Stimulated activated CD4-positive, alpha-beta T cell treated with anti-CD3 and anti-CD28 coated beads, Interleukin-1b, Interleukin-23, amount 100 ng/mL, for 1 hour (primary cell): ENCODE measurements at regions not wholly inside any gene's neighbourhood (a gene's known extent, or its start where the extent isn't known, plus 50 kb on each side); places are given as distances from the start of the nearest gene placed in this dataset.
"Not testable (repeated sequence)": the region's sequence is repeated elsewhere in the genome, so short reads cannot be mapped to it uniquely, and the experiment has no call there.

Source experiments
- DNase-seq, 2 donors: peaks; one replicate each; pipeline ENCODE4 v3.0.0-alpha.2; 2020; ENCODE audit warnings: low read depth in 2 of 2

GRCh38 chr7:65510187-65510538 is 136.5 kb downstream of the ZNF92 start:
- DNase-seq = not testable (repeated sequence)

GRCh38 chr7:65519751-65520150 is 146.1 kb downstream of the ZNF92 start:
- not testable (repeated sequence) for DNase-seq

GRCh38 chr7:65545465-65546161 is 172.0 kb downstream of the ZNF92 start:
- not testable (repeated sequence) for DNase-seq

- DNase-seq = not testable (repeated sequence)
Observed at GRCh38 chr7:65549589-65550443, 176.2 kb downstream of the ZNF92 start.

DNA sequence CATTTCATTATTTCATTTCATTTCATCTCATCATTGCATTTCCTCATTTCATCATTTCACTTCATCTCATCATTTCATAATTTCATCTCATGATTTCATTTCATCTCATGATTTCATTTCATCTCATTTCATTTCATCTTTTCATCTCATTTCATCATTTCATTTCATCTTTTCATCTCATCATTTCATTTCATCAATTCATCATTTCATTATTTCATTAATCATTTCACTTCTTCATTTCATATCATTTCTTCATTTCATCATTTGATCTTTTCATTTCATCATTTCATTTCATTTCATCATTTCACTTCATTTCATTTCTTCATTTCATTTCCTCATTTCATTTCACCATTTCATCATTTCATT is 176.8 kb downstream of the ZNF92 start:
- DNase-seq = not testable (repeated sequence)

DNA sequence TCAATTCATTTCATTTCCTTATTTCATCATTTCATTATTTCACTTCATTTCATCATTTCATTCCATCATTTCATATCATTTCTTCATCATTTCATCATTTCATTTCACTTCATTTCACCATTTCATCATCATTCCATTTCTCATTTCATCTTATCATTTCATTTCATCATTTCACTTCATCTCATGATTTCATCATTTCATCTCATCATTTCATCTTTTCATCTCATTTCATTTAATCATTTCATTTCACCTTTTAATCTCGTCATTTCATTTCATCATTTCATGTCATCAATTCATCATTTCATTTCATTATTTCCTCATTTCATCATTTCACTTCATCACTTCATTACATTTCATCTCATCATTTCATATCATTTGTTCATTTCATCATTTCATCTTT is 177.4 kb downstream of the ZNF92 start:
- DNase-seq = not testable (repeated sequence)

DNA sequence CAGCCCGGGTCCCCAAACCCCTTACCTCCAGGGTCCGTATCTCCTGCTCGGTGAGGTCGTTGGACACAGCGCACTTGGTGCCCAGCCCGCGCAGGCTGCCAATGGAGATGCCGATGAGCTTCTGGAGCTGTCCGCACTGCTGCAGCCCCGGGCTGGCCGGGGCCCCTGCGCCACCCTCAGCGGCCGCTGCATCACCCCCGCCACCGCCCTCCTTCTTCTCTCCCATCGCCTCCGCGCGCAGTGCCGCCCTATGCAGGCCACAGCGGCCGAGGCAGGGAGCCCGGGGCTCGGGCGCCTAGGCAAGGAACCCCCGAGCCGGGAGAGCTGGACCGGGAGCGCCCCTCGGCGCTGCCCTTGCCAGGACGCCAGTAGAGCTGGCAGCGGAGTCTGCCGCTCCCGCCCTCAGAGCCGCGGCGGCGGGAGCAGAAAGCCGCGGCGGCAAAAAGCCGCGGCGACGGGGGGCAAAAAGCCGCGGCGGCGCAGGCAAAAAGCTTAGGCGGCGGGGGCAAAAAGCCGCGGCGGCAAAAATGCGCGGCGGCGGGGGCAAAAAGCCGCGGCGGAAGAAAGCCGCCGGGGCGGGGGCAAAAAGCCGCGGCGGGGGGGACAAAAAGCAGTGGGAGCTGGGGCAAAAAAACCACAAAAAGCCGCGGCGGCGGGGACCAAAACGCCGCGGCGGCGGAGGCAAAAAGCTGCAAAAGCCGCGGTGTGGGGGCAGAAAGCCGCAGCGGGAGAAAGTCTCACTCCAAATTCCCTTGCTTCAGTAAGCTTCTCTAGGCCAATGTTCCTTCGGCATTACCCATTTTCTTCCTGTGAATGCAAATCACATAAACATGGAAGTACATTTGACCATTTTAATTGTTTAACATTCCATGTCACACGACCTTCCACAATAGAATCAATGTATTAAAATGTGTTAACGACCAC is 181.2 kb downstream of the ZNF92 start:
- not testable (repeated sequence) for DNase-seq

- DNase-seq = not testable (repeated sequence)
Observed at GRCh38 chr7:65558584-65558983, 184.9 kb downstream of the ZNF92 start.

DNA sequence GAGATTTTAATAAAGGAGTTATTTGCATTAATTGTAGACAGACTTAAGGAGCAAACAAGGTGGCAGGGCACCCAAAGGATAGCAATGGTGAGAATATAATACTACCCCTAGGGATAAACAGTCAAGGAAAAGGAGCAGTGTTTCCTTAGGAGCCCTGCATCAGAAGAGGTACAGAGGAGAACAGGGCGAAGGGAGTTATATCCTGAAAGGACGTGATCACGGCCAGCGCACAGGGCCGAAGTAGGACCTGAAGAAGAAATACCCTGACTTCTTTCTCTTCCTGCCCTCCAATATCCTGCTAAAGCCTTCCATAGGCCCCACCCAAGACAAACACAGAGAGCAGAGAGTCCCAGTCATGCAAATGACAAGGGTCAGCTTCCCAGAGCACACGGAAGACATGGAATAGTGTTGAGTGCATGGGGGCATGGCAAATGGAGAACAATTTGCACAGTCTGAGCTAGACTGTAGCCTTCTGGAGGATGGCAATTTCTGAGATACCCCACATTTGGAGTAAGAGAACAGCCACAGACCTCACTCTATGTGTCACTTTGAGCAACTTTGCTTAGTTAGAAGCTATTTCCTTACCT is 188.2 kb downstream of the ZNF92 start:
- DNase-seq = not testable (repeated sequence)

DNA sequence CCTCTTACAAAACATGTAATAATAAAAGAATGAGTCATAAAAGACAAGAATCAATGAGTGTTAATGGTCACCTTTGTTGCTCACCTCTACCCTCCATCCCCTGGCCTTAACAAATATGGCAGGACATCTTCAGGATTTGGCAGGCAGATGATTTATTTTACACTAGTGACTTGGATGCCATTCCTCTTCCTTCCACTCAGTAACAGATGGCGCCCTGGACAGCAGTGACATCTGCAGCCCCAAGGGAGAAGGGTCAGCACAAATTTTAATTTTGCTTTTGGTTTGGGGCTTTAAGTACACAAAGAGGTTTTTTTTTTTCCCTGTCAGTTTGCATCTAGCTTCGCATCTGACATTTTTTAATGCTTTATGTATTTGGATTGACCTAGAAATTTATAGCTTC is 188.9 kb downstream of the ZNF92 start:
- DNase-seq = not testable (repeated sequence)

DNA sequence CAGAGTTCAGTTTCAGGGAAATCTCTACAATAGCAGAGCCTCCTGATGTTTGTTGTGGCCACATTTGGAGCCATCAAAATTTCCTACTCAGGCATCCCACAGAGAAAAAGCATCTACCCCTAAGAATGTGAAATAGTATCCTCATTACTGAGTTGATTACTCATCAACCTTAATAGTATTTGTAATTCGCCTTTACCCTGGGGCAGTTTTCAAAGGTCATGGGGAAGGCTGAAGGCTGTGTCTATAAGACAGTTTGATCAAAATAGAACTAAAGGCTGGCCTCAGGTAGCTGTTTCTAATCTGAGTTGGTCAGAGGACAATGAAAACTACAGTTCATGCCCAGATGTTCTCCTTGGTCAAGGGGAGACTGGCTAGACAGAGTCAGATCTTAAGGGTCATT is 189.7 kb downstream of the ZNF92 start:
- not testable (repeated sequence) for DNase-seq

- DNase-seq = not testable (repeated sequence)
Observed at GRCh38 chr7:65568226-65568625, 194.6 kb downstream of the ZNF92 start.

DNA sequence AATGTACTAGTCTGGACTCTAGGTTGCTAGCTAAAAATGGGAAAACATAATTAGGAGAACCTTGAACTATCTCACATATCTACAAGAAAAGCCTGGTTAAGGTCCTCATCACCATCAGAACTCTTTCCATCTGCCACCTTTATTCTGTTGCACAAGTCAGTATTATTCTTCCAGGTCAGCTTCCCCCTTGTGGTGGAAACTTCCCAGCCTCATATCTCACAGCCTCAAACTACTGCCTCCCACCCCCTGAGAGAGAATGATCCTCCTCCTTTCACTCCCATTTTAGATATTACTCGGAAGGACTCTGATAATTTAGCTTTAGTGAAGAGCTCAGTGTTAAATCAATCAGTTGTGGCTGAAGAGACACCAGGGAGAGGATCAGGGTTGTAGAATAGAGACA is 197.3 kb downstream of the ZNF92 start:
- DNase-seq = not testable (repeated sequence)

DNA sequence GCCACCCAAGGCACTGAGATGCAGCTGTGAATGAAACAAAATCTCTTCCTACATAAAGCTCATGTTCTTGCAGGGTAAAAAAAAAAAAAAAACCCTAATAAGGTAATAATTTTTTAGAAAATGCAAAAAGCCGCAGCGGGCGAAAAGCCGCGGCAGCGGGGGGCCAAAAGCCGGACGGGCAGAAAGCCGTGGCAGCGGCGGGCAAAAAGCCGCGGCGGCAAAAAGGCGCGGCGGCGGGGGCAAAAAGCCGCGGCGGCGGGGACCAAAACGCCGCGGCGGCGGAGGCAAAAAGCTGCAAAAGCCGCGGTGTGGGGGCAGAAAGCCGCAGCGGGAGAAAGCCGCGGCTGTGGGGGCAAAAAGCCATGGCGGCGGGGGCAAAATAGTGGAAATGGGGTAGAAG is 198.9 kb downstream of the ZNF92 start:
- not testable (repeated sequence) for DNase-seq

DNA sequence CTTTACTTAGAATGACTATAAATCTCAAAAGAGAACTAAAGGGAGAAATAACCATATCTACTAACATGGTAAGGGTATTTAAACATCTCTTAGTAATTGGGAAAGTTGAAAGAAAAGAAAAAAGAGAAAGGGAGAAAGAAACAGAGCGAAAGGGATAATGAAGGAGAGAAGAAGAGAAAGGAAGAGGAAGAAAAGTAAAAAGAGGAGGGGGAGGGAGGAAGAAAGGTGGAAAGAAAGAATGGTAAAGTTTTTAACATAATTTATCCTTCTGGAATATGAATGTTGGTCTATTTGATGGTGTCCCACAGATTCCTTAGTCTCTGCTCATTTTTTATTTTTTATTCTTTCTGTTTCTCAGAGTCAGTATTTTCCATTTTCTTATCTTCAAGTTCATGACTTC is 202.7 kb downstream of the ZNF92 start:
- not testable (repeated sequence) for DNase-seq

GRCh38 chr7:65582518-65583119 is 209.0 kb downstream of the ZNF92 start:
- DNase-seq = not testable (repeated sequence)

DNA sequence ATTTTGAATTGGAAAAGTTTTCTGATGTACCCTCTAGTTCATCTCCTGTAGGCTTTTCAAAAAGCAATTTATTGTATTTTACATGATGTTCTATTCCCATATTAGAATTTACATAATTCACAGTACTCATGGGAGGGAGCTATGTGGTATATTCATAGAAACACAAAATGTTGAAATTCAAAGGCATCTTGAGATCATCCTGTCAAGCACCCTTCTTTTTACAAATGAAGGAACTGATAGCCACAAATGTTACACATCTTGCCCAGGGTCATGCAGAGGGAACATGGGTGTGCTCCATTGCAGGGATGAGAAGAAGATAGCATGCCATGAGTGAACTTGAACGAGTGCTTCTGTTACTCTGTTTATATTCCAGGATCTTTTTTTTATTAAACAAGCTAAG is 228.8 kb downstream of the ZNF92 start:
- DNase-seq = not testable (repeated sequence)

- no peak for DNase-seq
Observed at GRCh38 chr7:65609131-65609530, 235.5 kb downstream of the ZNF92 start.

DNA sequence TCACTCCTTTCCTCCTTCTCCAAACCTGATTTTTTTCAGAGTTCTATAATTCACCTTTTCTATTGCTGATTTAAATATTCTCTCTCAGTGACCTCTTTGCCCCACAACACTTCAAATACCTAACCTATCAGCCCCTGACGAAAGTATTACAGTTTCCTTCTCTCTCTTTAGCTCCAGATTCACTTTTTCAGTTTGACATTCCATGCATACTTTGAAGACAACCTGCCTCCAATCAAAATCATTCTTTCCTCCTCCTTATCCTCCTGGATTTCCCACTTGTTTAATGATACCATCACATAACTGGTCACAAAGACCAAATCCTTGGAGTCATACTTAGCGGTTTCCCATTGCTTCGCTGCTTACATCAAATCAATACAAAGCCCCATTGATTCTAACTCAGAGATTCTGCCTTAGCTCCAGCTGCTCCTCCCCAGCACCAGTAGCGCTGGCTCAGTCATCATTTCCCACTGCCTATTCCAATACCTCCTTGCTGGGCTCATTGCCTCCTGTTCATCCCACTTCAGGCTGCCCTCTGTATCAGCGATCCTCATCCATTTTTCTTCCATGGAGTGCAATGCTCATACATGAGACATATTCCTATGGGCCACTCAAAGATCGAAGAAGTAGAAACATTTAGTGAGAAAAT is 240.1 kb downstream of the ZNF92 start:
- not testable (repeated sequence) for DNase-seq

DNA sequence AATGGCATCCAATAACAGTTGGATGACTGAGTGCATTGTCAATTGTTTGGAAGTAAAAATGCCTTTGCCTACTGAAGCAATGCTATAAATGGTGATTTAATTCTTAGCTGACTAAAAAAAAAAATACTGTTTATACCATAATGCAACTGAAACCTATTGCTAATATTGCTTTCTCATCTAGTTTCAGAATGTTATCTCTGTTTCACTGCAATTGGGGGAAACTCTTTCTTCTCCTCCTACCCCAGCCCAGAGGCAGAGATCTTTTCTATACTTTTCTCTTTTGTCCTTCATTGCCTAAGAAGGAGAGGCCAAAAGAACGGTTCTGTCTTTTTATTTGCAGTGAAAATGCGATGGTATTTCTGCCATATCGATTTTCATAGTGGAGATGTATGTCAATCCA is 242.5 kb downstream of the ZNF92 start:
- not testable (repeated sequence) for DNase-seq

DNA sequence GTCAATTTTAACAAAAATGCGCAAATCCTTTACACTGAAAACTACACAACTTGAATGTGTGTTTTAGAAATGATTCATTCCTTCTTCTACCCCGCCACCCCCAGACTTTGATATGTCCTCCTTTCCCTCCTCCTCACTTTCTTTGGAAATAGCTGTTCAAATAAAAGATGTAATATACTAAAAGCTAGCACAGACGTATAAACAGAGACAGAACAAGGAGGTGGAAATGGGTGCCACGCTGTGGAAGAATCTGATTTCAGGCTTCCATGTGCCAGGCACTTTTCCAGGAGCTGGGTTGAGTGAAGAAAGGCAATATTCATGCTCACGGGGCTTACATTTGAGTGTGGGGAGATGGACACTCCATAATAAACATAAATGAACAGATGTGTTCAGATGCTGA is 246.6 kb downstream of the ZNF92 start:
- DNase-seq = not testable (repeated sequence)
